Endothelial cell of umbilical vein (primary cell): ENCODE measurements at regions not wholly inside any gene's neighbourhood (a gene's known extent, or its start where the extent isn't known, plus 50 kb on each side); places are given as distances from the start of the nearest gene placed in this dataset.

ENCODE experiments used
- CTCF ChIP-seq, 2 donors: IDR thresholded peaks; 1 replicate in 1 of 2; 2 replicates in 1 of 2; pipeline ENCODE4 v1.5.1; 2011; ENCODE audit warnings: low read length in 2 of 2, mild to moderate bottlenecking in 2 of 2, moderate library complexity in 2 of 2, control low read depth in 1 of 2, inconsistent platforms in 1 of 2, low read depth in 1 of 2; ENCODE audit not compliant: insufficient read depth in 1 of 2; ENCODE audit errors: extremely low read depth in 1 of 2
- EZH2 ChIP-seq: IDR thresholded peaks from 2 replicates; pipeline ENCODE4 v1.6.1; 2012; ENCODE audit warnings: borderline replicate concordance, low read depth, mild to moderate bottlenecking, moderate library complexity, low read length, inconsistent platforms; ENCODE audit not compliant: severe bottlenecking
- JUN ChIP-seq: IDR thresholded peaks from 2 replicates; pipeline ENCODE4 v1.6.1; 2011; ENCODE audit warnings: borderline replicate concordance, low read depth; ENCODE audit not compliant: insufficient read length, insufficient read depth
- MAX ChIP-seq: IDR thresholded peaks from 2 replicates; pipeline ENCODE4 v1.6.1; 2011; ENCODE audit not compliant: insufficient read depth, insufficient read length
- POLR2A ChIP-seq: IDR thresholded peaks from 2 replicates; pipeline ENCODE4 v1.6.1; 2012; ENCODE audit warnings: low read depth, mild to moderate bottlenecking, control low read depth, low read length
- POLR2AphosphoS5 ChIP-seq: IDR thresholded peaks from 2 replicates; pipeline ENCODE4 v1.6.1; 2012; ENCODE audit warnings: low read depth, mild to moderate bottlenecking, control low read depth, low read length, moderate library complexity; ENCODE audit not compliant: insufficient read depth

GRCh38 chrX:37912304-37912703 is 64.9 kb upstream of the DYNLT3 start:
- no peak for TF ChIP-seq POLR2A
- TF ChIP-seq MAX, result no peak
- no peak for TF ChIP-seq CTCF (IDR thresholded peaks at IDR 0.05; ENCODE audit: extremely low read depth in 1 of 2, insufficient read depth in 1 of 2, low read depth in 1 of 2, low read length in 2 of 2)
- TF ChIP-seq POLR2AphosphoS5, result no peak
- TF ChIP-seq EZH2, result no peak
- peak; percentile 48 for TF ChIP-seq JUN
